ENCODE measurements at regions not wholly inside any gene's neighbourhood (a gene's known extent, or its start where the extent isn't known, plus 50 kb on each side); places are given as distances from the start of the nearest gene placed in this dataset.

DNA sequence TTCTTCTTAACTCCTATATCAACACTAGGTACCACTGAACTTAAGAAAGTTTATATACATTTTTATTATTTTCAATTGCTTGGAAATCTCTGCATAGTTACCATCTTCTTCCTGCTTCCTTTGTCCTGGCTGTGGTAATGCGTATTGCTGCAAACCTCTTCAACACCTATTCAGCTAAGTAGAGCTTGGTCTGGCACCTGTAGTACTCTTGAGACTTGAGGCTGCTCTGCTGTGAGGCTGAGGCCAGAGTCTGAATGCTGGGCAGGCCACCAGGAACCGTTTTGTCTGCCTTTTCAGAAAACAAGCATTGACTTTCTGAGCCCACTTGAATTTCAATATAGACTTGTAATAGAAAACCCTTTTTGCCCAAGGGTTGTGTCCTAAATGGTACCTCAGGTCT is 52.0 kb upstream of the RGS2 start:
- TF ChIP-seq, protein P1, sequence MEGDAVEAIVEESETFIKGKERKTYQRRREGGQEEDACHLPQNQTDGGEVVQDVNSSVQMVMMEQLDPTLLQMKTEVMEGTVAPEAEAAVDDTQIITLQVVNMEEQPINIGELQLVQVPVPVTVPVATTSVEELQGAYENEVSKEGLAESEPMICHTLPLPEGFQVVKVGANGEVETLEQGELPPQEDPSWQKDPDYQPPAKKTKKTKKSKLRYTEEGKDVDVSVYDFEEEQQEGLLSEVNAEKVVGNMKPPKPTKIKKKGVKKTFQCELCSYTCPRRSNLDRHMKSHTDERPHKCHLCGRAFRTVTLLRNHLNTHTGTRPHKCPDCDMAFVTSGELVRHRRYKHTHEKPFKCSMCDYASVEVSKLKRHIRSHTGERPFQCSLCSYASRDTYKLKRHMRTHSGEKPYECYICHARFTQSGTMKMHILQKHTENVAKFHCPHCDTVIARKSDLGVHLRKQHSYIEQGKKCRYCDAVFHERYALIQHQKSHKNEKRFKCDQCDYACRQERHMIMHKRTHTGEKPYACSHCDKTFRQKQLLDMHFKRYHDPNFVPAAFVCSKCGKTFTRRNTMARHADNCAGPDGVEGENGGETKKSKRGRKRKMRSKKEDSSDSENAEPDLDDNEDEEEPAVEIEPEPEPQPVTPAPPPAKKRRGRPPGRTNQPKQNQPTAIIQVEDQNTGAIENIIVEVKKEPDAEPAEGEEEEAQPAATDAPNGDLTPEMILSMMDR (conservative IDR thresholded peaks at IDR 0.05; ENCODE audit: low read depth, low read length) = no peak
- no peak for TF ChIP-seq EZH2 (IDR thresholded peaks at IDR 0.05; ENCODE audit: borderline replicate concordance, low read depth, low read length, poor library complexity, severe bottlenecking)

Data from A673 (cell line).